Caco-2 (cell line): ENCODE measurements at regions not wholly inside any gene's neighbourhood (a gene's known extent, or its start where the extent isn't known, plus 50 kb on each side); places are given as distances from the start of the nearest gene placed in this dataset.

ENCODE experiments used
- BruUV-seq: library from RNA; stranded (reverse); fragments of 400-500 nt; replicated peaks from 2 replicates; lab custom pipeline; 2021; lab: Mats Ljungman, UMichigan
- CTCF ChIA-PET: fragments of 300-600 bp; sonication (Branson Sonifier 250); formaldehyde crosslinking; loops from one replicate; lab custom pipeline; 2022; ENCODE audit warnings: antibody characterized with exemption; lab: Charles Lee
- POLR2A ChIA-PET: fragments of 300-600 bp; sonication (Branson Sonifier 250); formaldehyde crosslinking; loops from one replicate; lab custom pipeline; 2022; ENCODE audit warnings: antibody characterized with exemption; lab: Charles Lee
- DNase-seq, 2 experiments: peaks; one replicate each; pipeline versions ENCODE4 v3.0.0 to v3.0.0-alpha.2; 2020 to 2022
- H3K27me3 ChIP-seq: replicated peaks from 2 replicates; pipeline ENCODE4 v1.6.0; 2011; ENCODE audit warnings: low read length; ENCODE audit not compliant: control insufficient read depth, insufficient read depth
- H3K36me3 ChIP-seq: 2 replicates; pipeline ENCODE4 v1.5.1; 2011; ENCODE audit warnings: low read length; ENCODE audit not compliant: control insufficient read depth, insufficient read depth
- H3K4me1 ChIP-seq: fragments of 250-450 bp; sonication (Bioruptor Pico); 2 replicates; pipeline ENCODE4 v1.5.1; 2020; ENCODE audit warnings: mild to moderate bottlenecking
- H3K4me3 ChIP-seq: 2 replicates; pipeline ENCODE4 v1.5.1; 2011; ENCODE audit warnings: low read depth, mild to moderate bottlenecking, control low read depth, low read length
- H3K9me3 ChIP-seq: fragments of 250-450 bp; sonication (Bioruptor Pico); 2 replicates; pipeline ENCODE4 v1.5.1; 2020; ENCODE audit warnings: mild to moderate bottlenecking, moderate library complexity
- H3K27ac Mint-ChIP-seq: one replicate; pipeline ENCODE4 v1.8.0; 2022; ENCODE audit warnings: mixed read lengths; ENCODE audit not compliant: unreplicated experiment
- H3K27me3 Mint-ChIP-seq: one replicate; pipeline ENCODE4 v1.8.0; 2022; ENCODE audit warnings: mixed read lengths; ENCODE audit not compliant: insufficient read depth, unreplicated experiment
- H3K36me3 Mint-ChIP-seq: one replicate; pipeline ENCODE4 v1.8.0; 2022; ENCODE audit warnings: mild to moderate bottlenecking, mixed read lengths; ENCODE audit not compliant: insufficient read depth, unreplicated experiment
- H3K4me1 Mint-ChIP-seq: one replicate; pipeline ENCODE4 v1.8.0; 2022; ENCODE audit warnings: low read depth, mixed read lengths; ENCODE audit not compliant: unreplicated experiment
- H3K4me3 Mint-ChIP-seq: one replicate; pipeline ENCODE4 v1.8.0; 2022; ENCODE audit warnings: mild to moderate bottlenecking, moderate library complexity, mixed read lengths; ENCODE audit not compliant: unreplicated experiment
- H3K9me3 Mint-ChIP-seq: one replicate; pipeline ENCODE4 v1.8.0; 2022; ENCODE audit warnings: mixed read lengths; ENCODE audit not compliant: unreplicated experiment
- CTCF ChIP-seq, 2 experiments: fragments of 200-600 bp in 1 of 2; IDR thresholded peaks; 1 replicate in 1 of 2; 2 replicates in 1 of 2; pipeline versions ENCODE4 v1.5.1 to v1.8.0; 2011 to 2022; ENCODE audit warnings: antibody characterized with exemption in 1 of 2, control low read depth in 1 of 2, inconsistent platforms in 1 of 2, low read depth in 1 of 2, low read length in 1 of 2, mild to moderate bottlenecking in 1 of 2, moderate library complexity in 1 of 2; ENCODE audit not compliant: insufficient read depth in 1 of 2, severe bottlenecking in 1 of 2, unreplicated experiment in 1 of 2
- intact Hi-C: fragments of 100-400 bp; cut with micrococcal nuclease; formaldehyde crosslinking; loops from one replicate; pipeline ENCODE4 v1.10.0; 2022; ENCODE audit not compliant: unreplicated experiment

- Mint-ChIP-seq H3K27me3 (peaks cover 4% of the 10 kb centered on the region), H3K27ac (no peak overlapping the region), H3K9me3 (no peaks in the 10 kb centered on the region), H3K4me1 (no peaks in the 10 kb centered on the region), H3K4me3 (no peak overlapping the region), H3K36me3 (no peaks in the 10 kb centered on the region)
- BruUV-seq, result no TSS peak
- Histone ChIP-seq H3K27me3 (no peaks in the 10 kb centered on the region), H3K36me3 (no peaks in the 10 kb centered on the region), H3K4me1 (no peaks in the 10 kb centered on the region), H3K9me3 (no peaks in the 10 kb centered on the region), H3K4me3 (no peak overlapping the region)
- intact Hi-C loops, result no loop called here
- DNase-seq, result no peak
- no peak for TF ChIP-seq CTCF (IDR thresholded peaks at IDR 0.05; ENCODE audit: insufficient read depth in 1 of 2, low read depth in 1 of 2, low read length in 1 of 2, severe bottlenecking in 1 of 2, unreplicated experiment in 1 of 2)
- ChIA-PET CTCF (no interaction called here), POLR2A (no interaction called here)
Measured at GRCh38 chr20:39993742-39994141, 695.3 kb downstream of the MAFB start.

GRCh38 chr20:39990692-39991091, 698.3 kb downstream of the MAFB start:
- no peak overlapping the region for H3K4me3 ChIP-seq
- H3K4me1 ChIP-seq, result no peaks in the 10 kb centered on the region
- ChIA-PET CTCF (no interaction called here), POLR2A (no interaction called here)
- H3K9me3 ChIP-seq, result no peaks in the 10 kb centered on the region
- TF ChIP-seq CTCF (IDR thresholded peaks at IDR 0.05; ENCODE audit: insufficient read depth in 1 of 2, low read depth in 1 of 2, low read length in 1 of 2, severe bottlenecking in 1 of 2, unreplicated experiment in 1 of 2), result no peak
- no peaks in the 10 kb centered on the region for H3K9me3 Mint-ChIP-seq
- no TSS peak for BruUV-seq
- H3K4me3 Mint-ChIP-seq, result no peak overlapping the region
- no peaks in the 10 kb centered on the region for H3K27me3 ChIP-seq
- intact Hi-C loops, result no loop called here
- DNase-seq, result no peak
- H3K27me3 Mint-ChIP-seq, result peaks cover 3% of the 10 kb centered on the region
- H3K36me3 Mint-ChIP-seq, result no peaks in the 10 kb centered on the region
- H3K27ac Mint-ChIP-seq, result no peak overlapping the region
- no peaks in the 10 kb centered on the region for H3K4me1 Mint-ChIP-seq
- no peaks in the 10 kb centered on the region for H3K36me3 ChIP-seq

- H3K4me1 ChIP-seq, result no peaks in the 10 kb centered on the region
- ChIA-PET CTCF (no interaction called here), POLR2A (no interaction called here)
- intact Hi-C loops, result no loop called here
- TF ChIP-seq CTCF (IDR thresholded peaks at IDR 0.05; ENCODE audit: insufficient read depth in 1 of 2, low read depth in 1 of 2, low read length in 1 of 2, severe bottlenecking in 1 of 2, unreplicated experiment in 1 of 2), result no peak
- no peaks in the 10 kb centered on the region for H3K27me3 ChIP-seq
- no peak overlapping the region for H3K4me3 ChIP-seq
- H3K9me3 Mint-ChIP-seq, result no peaks in the 10 kb centered on the region
- no peaks in the 10 kb centered on the region for H3K36me3 ChIP-seq
- H3K4me1 Mint-ChIP-seq, result no peaks in the 10 kb centered on the region
- no peaks in the 10 kb centered on the region for H3K9me3 ChIP-seq
- H3K4me3 Mint-ChIP-seq, result no peak overlapping the region
- H3K27ac Mint-ChIP-seq, result no peak overlapping the region
- BruUV-seq, result no TSS peak
- no peaks in the 10 kb centered on the region for H3K36me3 Mint-ChIP-seq
- no peaks in the 10 kb centered on the region for H3K27me3 Mint-ChIP-seq
- no peak for DNase-seq
Measured at GRCh38 chr20:39988991-39989390, 700.0 kb downstream of the MAFB start.
